ENCODE measurements at regions not wholly inside any gene's neighbourhood (a gene's known extent, or its start where the extent isn't known, plus 50 kb on each side); places are given as distances from the start of the nearest gene placed in this dataset.

- TF ChIP-seq ARID4B (CRISPR knock-in tag; IDR thresholded peaks at IDR 0.05; ENCODE audit: borderline replicate concordance) (no peak), NR3C1 (CRISPR knock-in tag; conservative IDR thresholded peaks at IDR 0.05; ENCODE audit: low read depth) (no peak), GTF2I (CRISPR knock-in tag; conservative IDR thresholded peaks at IDR 0.05) (no peak), TP53 (CRISPR knock-in tag; IDR thresholded peaks at IDR 0.05) (no peak), NR2C2 (CRISPR knock-in tag; IDR thresholded peaks at IDR 0.05) (no peak), E2F1 (CRISPR knock-in tag; IDR thresholded peaks at IDR 0.05) (no peak), E2F4 (CRISPR knock-in tag; IDR thresholded peaks at IDR 0.05; ENCODE audit: borderline replicate concordance, low read depth) (no peak), SMAD3 (CRISPR knock-in tag; IDR thresholded peaks at IDR 0.05; ENCODE audit: borderline replicate concordance) (no peak)
These were observed 169.3 kb downstream of the ACKR3 start (continued) for GRCh38 chr2:236738896-236739295.

- H3K4me1 Mint-ChIP-seq = peaks cover 5% of the 10 kb centered on the region
- POLR2A ChIA-PET = no interaction called here
- TF ChIP-seq USF1 (CRISPR knock-in tag; IDR thresholded peaks at IDR 0.05) = no peak
- TF ChIP-seq FOXK1 (CRISPR knock-in tag; IDR thresholded peaks at IDR 0.05) = no peak
- no peak for TF ChIP-seq MYBL2 (CRISPR knock-in tag; IDR thresholded peaks at IDR 0.05)
- TF ChIP-seq ZNF423 (CRISPR knock-in tag; IDR thresholded peaks at IDR 0.05) = no peak
- TF ChIP-seq ZNF671 (CRISPR knock-in tag; IDR thresholded peaks at IDR 0.05) = no peak
- TF ChIP-seq ATF1 (CRISPR knock-in tag; IDR thresholded peaks at IDR 0.05) = no peak
- TF ChIP-seq ZNF232 (CRISPR knock-in tag; IDR thresholded peaks at IDR 0.05) = no peak
- TF ChIP-seq TCF7 (CRISPR knock-in tag; IDR thresholded peaks at IDR 0.05; ENCODE audit: low read depth) = no peak
- TF ChIP-seq FOXP4 (CRISPR knock-in tag; IDR thresholded peaks at IDR 0.05) = no peak
- TF ChIP-seq ATF2 (CRISPR knock-in tag; IDR thresholded peaks at IDR 0.05; ENCODE audit: borderline replicate concordance, low read depth) = no peak
- no peak for TF ChIP-seq NR1H2 (CRISPR knock-in tag; IDR thresholded peaks at IDR 0.05)
- TF ChIP-seq HMGXB4 (CRISPR knock-in tag; IDR thresholded peaks at IDR 0.05) = no peak
- TF ChIP-seq E2F4 (CRISPR knock-in tag; IDR thresholded peaks at IDR 0.05; ENCODE audit: borderline replicate concordance, low read depth) = no peak
- no peak for TF ChIP-seq ATF3 (CRISPR knock-in tag; conservative IDR thresholded peaks at IDR 0.05)
- H3K27me3 Mint-ChIP-seq (ENCODE audit: low read depth) = no peaks in the 10 kb centered on the region
- no peak overlapping the region for H3K4me3 Mint-ChIP-seq
- no peaks in the 10 kb centered on the region for H3K36me3 Mint-ChIP-seq
- CTCF ChIA-PET = no interaction called here
- DNase-seq (ENCODE audit: low spot score) (no peak), ATAC-seq (no peak)
- H3K27ac Mint-ChIP-seq = no peak overlapping the region
- H3K9me3 Mint-ChIP-seq = peaks cover 7% of the 10 kb centered on the region; the same call in 1 of the 2 replicates
These were observed 170.0 kb downstream of the ACKR3 start for GRCh38 chr2:236739663-236740062.
